Cerebellar cortex (tissue), 1 donor: ENCODE measurements at regions not wholly inside any gene's neighbourhood (a gene's known extent, or its start where the extent isn't known, plus 50 kb on each side); places are given as distances from the start of the nearest gene placed in this dataset.
A peak's percentile ranks its signal among the peaks of the same experiment; 100 is the strongest.

Experiments used
- DNase-seq: peaks from one replicate; pipeline ENCODE4 v3.0.0-alpha.2; 2015; ENCODE audit warnings: low spot score

DNA sequence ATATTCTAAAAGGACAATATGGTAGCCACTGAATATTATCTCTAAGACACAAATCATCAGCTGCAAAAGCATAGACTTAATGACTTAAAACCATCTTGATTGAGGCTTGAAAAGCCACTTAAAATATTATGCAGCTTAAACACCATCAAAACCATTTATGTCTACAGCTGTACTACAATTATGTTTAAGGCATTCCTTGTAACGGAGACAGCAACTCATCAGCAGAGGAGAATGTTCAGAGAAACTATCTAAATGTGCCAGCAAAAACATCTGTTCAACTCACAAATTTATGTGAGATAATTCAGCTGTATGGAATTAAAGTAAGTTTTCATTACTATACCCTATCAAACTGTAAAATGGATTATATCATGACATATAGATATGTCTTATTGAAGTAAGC is 147.9 kb upstream of the CTSO start:
- DNase-seq: no peak

DNA sequence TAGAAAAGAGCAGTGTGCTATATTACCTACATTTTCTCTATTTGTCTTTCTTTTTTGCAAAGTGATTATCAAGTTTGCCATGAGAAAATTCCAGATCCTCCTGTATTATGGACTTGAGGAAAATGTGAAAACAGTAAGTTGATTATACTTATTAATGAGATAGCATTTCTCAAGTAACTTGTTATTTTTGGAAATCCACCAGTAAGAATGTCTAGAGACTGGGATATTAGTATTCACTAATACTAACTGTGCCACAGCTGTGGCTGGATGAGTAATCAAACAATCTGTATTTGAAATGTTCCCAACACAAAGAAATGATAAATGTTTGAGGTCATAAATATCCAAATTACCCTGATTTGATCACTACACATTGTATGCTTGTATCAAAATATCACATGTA is 147.0 kb upstream of the CTSO start:
- no peak for DNase-seq

DNA sequence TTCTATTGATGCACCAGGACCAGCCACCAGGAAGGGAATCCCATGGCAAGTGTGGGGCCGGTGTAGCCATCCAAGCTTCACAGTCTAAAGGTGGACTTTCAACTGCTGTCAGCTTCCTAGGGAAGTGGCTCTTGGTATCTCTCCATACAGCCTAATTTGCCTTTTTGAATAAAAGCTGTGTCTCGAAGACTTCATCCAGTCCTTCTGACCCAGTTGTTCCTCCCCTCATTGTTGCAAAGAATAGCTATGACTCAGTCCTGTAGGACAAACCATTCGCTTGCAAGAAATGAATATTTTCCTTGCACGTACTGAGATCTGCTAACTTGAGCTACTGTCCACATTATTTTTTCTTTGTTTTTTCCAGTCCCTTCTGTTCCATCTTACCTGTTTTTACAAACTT is 145.1 kb upstream of the CTSO start:
- DNase-seq: peak; percentile 53

DNA sequence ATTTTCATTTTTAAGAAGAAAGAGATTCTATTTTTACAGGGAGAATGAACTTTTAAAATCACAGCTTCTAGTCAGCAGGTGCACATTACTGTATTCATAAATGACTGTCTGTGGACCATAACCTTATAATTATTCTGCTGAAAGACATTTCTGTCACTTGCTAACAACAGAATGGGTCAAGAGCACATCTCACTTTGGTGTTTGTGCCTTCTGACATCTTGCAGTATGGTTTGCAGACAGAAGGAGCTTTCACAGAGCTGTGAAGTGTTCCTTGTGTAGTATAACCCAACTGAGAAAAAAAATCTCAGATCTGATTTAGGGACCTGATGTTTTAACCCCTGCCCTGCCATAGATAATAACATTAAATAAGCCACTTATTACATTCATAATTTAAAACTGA is 131.4 kb upstream of the CTSO start:
- no peak for DNase-seq

DNA sequence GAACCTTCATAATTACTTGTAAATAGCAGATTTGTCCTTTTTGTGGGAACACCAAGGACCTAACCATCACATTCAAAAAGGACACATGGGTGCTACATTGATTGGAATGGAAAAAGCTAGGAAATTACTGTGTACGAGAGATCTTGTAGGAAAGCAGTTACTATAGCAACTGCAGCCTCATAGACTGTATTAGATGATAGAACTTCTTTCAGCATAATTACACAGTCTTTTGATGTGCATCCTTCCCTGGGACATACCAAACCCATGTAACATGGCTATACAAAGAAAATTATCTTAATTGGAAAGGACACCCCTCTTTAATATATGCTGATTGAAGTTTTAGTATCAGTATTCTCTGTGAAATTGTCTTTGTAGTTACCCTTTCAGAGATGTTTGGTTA is 130.7 kb upstream of the CTSO start:
- no peak for DNase-seq

DNA sequence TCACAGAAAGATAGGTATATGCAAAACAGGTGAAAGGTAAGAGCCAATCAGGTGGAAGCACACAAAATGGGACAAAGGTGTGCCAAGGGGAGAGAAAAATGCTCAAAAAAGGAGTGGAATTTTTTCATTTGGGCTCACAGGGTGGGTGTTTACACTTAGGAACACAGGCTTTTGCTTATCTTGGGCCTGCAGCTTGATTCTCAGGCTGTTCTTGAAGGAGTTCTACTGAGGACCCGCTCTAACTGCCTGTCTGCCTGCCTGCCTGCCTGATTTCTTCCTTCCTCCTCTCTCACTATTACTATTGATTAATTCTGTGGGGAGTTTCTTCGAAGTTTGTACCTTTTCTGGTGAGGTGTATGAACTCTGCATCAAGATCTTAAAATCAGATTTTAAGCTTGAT is 120.3 kb upstream of the CTSO start:
- DNase-seq: no peak

DNA sequence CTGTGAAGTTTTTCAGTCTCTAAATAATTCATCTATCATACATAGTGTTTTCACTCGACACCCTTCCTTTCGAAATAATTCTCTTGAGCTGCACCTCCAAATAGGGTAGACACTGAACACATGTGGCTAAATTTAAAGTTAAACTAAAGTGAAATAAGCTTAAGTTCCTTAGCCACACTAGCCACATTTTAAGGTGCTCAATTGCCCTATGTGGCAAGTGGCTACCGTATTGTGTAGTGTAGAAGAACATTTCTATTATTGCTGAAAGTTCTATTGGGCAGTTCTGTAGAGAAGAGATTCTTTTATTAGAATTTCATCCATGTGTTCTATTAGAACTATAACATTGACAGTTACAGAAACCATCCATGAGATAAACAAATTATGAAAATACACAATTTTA is 107.0 kb upstream of the CTSO start:
- DNase-seq: no peak

DNA sequence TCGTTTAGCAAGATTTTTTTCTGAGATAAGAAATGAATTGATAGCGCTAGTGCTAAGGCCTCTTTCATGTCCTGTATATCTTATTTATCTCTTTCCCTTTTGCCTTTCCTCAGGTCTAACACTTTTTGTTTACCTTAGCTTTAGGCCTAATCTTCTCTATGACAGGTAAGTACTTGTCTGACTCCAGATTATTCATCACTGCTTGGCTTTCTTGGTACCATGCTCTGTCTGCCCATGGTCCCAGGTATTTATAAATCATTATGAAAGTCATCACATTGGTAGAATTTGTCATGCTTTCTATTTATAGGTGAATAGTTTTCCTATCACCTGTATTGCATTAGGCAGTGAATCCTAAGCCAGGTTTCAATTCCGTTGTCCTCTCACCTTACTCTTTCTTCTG is 99.5 kb upstream of the CTSO start:
- no peak for DNase-seq

DNA sequence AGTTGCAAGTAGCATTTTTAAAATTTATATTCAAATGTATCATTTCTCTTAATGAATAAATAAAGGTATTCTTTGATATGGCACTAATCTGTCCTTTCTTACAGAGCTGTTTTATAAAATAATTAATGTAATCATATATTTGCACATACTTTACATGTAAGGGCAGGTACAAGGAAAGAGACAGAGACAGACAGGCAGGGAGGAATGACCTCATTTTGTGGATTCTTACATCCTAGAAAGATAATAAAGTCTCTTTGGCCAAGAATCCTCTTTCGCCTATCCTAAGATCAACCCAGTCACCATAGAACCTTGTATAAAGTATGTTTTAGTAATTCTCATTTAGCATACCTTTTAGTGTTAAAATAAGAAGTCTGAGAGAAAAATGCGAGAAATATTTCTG is 98.5 kb upstream of the CTSO start:
- no peak for DNase-seq

DNA sequence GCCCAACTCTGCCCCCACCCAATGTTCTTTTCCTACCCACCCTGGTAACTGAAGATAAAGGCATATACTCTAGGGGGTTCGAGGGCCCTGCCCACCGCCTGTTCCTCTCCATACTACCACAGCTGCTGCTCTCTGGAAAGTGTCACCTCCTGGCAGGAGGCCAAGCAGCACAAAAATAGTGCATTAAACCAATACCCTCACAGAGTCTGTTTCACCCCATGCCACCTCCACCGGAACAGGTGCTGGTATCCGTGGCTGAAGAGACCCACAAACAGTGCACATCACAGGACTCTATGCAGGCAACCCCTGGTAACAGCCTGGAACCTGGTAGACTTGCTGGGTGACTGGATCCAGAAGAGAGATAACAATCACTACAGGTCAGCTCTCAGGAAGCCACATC is 85.1 kb upstream of the CTSO start:
- DNase-seq: no peak

DNA sequence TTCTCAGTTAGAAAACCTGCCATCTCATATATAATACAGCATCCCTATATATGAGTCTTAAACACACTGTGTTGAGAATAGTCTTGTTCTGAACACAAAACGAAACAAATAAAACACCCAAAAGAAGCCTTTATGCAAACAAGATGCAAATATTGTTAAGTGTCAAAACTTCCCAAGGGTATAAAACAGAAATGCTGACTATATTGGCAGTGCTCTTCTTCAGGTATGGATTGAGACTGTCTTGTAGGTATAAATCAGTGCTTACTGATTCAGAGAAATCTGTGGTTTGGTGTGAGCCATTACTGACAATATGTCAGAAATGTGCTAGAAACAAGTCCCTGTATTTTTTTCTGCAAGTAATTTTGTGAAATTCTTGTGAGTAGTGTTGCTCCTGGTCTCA is 82.8 kb upstream of the CTSO start:
- DNase-seq: no peak

DNA sequence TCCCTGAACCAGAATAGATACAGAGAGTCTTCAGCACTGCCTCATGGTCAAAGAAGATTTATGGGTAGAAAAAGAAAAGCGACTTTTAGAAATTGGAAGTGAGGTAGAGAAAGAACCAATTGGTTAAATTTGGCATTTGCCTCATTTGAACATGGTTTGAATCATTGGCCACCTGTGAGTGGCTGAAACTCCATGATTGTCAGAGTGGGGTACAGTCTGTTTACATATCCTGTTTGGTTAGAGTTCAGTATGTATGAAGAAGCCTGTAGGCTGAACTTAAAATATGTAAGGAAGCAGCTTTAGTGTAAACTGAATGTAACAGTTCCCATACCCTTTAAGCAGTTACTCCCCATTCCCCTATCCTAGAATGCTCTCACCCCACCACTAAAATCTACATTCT is 76.0 kb upstream of the CTSO start:
- DNase-seq: no peak

DNA sequence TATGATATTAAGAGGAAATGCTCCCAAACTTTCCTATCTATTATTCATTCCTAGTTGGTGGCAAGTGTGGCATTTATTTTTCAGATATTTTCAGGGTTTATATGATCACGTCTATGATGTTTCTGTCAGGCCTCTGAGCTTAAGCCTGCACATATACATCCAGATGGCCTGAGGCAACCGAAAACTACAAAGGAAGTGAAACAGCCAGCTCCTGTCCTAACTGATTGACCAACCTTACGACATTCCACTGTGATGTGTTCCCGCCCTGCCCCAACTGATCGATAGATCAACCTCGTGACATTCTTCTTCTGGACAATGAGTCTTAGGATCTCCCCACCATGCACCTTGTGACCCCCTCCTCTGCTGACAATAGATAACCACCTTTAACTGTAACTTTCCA is 67.6 kb upstream of the CTSO start:
- DNase-seq: no peak

DNA sequence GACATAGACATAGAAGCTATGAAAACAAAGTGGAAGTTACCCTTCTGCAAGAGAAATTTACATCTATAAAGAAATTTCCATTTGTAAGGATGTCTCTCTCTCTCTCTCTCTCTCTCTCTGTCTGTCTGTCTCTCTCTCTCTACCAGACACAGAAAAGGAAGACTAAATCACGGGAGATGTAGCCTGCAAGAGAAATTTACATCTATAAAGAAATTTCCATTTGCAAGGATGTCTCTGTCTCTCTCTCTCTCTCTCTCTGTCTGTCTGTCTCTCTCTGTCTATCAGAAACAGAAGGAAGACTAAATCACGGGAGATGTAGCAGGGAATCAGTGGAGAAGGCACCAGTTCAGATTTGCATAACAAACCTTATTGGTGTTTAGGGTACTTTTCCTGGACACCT is 65.6 kb upstream of the CTSO start:
- no peak for DNase-seq

DNA sequence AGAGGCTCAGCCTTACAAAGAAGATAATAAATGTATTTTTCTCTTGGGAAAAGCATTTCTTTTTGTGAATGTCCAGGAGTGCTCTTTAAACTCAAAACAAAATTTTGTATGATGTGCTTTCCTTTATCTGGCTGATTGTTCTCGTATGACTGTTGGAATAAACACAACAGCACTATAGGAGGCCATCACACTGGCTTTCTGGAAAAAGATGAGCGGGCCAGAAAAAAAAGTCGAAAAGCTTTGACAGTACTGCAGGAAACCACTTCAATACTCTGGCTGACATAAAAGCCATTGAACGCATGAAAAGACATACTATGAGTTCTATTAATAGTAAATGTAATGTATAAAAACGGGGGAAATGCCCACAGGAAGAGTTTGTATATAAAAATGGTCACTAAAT is 64.7 kb upstream of the CTSO start:
- no peak for DNase-seq

DNA sequence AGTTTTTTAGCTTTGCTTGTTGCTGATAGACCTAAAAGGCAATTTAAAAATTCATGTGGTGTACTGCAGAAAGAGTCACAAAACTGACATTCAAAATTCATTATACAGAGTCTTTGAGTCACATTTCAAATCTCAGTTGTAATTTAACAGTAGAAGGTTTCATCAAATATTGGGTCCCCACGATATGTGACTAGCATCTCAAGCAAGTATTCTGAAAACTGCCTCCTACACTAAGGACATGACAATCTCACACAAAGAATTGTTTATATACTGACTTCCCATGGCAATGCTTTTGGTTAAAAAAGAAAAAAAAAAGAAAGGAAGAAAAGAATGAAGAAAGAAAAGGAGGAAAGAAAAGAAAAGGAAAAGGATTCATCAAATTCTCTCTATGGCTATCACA is 62.1 kb upstream of the CTSO start:
- no peak for DNase-seq

DNA sequence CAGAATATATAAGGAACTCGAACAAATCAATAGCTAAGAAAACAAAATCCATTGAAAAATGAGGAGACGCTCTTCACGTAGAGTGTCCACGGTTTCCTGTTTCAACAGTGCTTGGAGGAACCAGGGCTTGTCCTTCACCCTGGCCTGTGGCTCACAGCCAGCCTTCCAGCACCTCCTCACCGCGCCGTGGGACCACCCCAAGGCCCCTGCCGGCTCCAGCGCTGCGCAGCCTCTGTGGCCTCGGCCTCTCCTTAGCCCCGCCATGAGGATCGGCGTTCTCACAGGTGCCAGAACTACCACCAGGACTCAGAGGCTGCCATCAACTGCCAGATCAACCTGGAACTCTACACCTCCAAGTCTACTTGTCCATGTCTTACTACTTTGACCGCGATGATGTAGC is 52.5 kb upstream of the CTSO start:
- no peak for DNase-seq
